H9 (cell line): ENCODE measurements at regions not wholly inside any gene's neighbourhood (a gene's known extent, or its start where the extent isn't known, plus 50 kb on each side); places are given as distances from the start of the nearest gene placed in this dataset.

Experiments
- DNase-seq: peaks from one replicate; pipeline ENCODE4 v3.0.0-alpha.2; 2017
- H2AFZ ChIP-seq: one replicate; pipeline ENCODE4 v1.6.1; 2013; ENCODE audit warnings: mild to moderate bottlenecking, low read length, control low read depth, moderate library complexity
- H2AK5ac ChIP-seq: 2 replicates; pipeline ENCODE4 v1.6.1; 2013; ENCODE audit warnings: low read length, control low read depth, mixed read lengths; ENCODE audit not compliant: insufficient read length
- H2BK120ac ChIP-seq: one replicate; pipeline ENCODE4 v1.6.1; 2013; ENCODE audit warnings: low read depth, mild to moderate bottlenecking, low read length, control low read depth, inconsistent platforms; ENCODE audit not compliant: poor library complexity, severe bottlenecking
- H2BK12ac ChIP-seq: 2 replicates; pipeline ENCODE4 v1.6.1; 2013; ENCODE audit warnings: low read length, control low read depth, mixed read lengths, low read depth; ENCODE audit not compliant: insufficient read length
- H2BK15ac ChIP-seq: 2 replicates; pipeline ENCODE4 v1.6.1; 2013; ENCODE audit warnings: low read depth, low read length, control low read depth
- H2BK20ac ChIP-seq: one replicate; pipeline ENCODE4 v1.6.1; 2013; ENCODE audit warnings: low read depth, mild to moderate bottlenecking, low read length, control low read depth, inconsistent platforms; ENCODE audit not compliant: poor library complexity, severe bottlenecking
- H2BK5ac ChIP-seq: 2 replicates; pipeline ENCODE4 v1.6.1; 2013; ENCODE audit warnings: low read length, control low read depth, mixed read lengths; ENCODE audit not compliant: insufficient read length
- H3K14ac ChIP-seq: 2 replicates; pipeline ENCODE4 v1.6.1; 2013; ENCODE audit warnings: low read length, control low read depth; ENCODE audit not compliant: insufficient read depth
- H3K18ac ChIP-seq: 2 replicates; pipeline ENCODE4 v1.6.1; 2013; ENCODE audit warnings: low read depth, mild to moderate bottlenecking, mixed read lengths, low read length, control low read depth; ENCODE audit not compliant: insufficient read length
- H3K23ac ChIP-seq: 2 replicates; pipeline ENCODE4 v1.6.1; 2013; ENCODE audit warnings: low read length, control low read depth, mixed read lengths, low read depth; ENCODE audit not compliant: insufficient read length
- H3K23me2 ChIP-seq: 2 replicates; pipeline ENCODE4 v1.6.1; 2013; ENCODE audit warnings: low read depth, mild to moderate bottlenecking, mixed read lengths, low read length, control low read depth; ENCODE audit not compliant: insufficient read length, poor library complexity, severe bottlenecking
- H3K27ac ChIP-seq: 2 replicates; pipeline ENCODE4 v1.5.1; 2013; ENCODE audit warnings: low read length, control low read depth, mixed read lengths, low read depth; ENCODE audit not compliant: insufficient read length
- H3K27me3 ChIP-seq: 2 replicates; pipeline ENCODE4 v1.6.1; 2013; ENCODE audit warnings: low read length, control low read depth, inconsistent platforms; ENCODE audit not compliant: insufficient read depth
- H3K4ac ChIP-seq: 2 replicates; pipeline ENCODE4 v1.6.1; 2013; ENCODE audit warnings: low read depth, mild to moderate bottlenecking, control low read depth, inconsistent platforms, low read length, moderate library complexity
- H3K4me1 ChIP-seq: 2 replicates; pipeline ENCODE4 v1.6.1; 2013; ENCODE audit warnings: low read length, control low read depth, inconsistent platforms; ENCODE audit not compliant: insufficient read depth
- H3K4me2 ChIP-seq: 2 replicates; pipeline ENCODE4 v1.6.1; 2013; ENCODE audit warnings: low read length, control low read depth, mixed read lengths; ENCODE audit not compliant: insufficient read length, insufficient read depth
- H3K56ac ChIP-seq: 2 replicates; pipeline ENCODE4 v1.6.1; 2013; ENCODE audit warnings: low read depth, mild to moderate bottlenecking, mixed read lengths, low read length, control low read depth; ENCODE audit not compliant: insufficient read length
- H3K79me1 ChIP-seq: 2 replicates; pipeline ENCODE4 v1.6.1; 2013; ENCODE audit warnings: low read depth, mild to moderate bottlenecking, moderate library complexity, low read length, control low read depth, inconsistent platforms; ENCODE audit not compliant: insufficient read depth, poor library complexity, severe bottlenecking
- H3K79me2 ChIP-seq: 2 replicates; pipeline ENCODE4 v1.6.1; 2013; ENCODE audit warnings: low read length, control low read depth, inconsistent platforms; ENCODE audit not compliant: insufficient read depth
- H3K9ac ChIP-seq: 2 replicates; pipeline ENCODE4 v1.6.1; 2013; ENCODE audit warnings: low read length, control low read depth, mixed read lengths; ENCODE audit not compliant: insufficient read length; ENCODE audit errors: extremely low read depth
- H3K9me3 ChIP-seq: one replicate; pipeline ENCODE4 v1.6.1; 2013; ENCODE audit warnings: low read depth, low read length, inconsistent platforms; ENCODE audit not compliant: control insufficient read depth
- H3T11ph ChIP-seq: one replicate; pipeline ENCODE4 v1.6.1; 2013; ENCODE audit warnings: mild to moderate bottlenecking, low read length, control low read depth, inconsistent platforms
- H4K20me1 ChIP-seq: one replicate; pipeline ENCODE4 v1.6.1; 2013; ENCODE audit not compliant: control insufficient read depth, insufficient read length, insufficient read depth
- H4K5ac ChIP-seq: 2 replicates; pipeline ENCODE4 v1.6.1; 2013; ENCODE audit warnings: low read depth, mild to moderate bottlenecking, mixed read lengths, low read length, control low read depth; ENCODE audit not compliant: insufficient read length
- H4K8ac ChIP-seq: replicated peaks from 2 replicates; pipeline ENCODE4 v1.6.1; 2013; ENCODE audit warnings: low read length, control low read depth, mixed read lengths, low read depth; ENCODE audit not compliant: insufficient read length
- H4K91ac ChIP-seq: 2 replicates; pipeline ENCODE4 v1.6.1; 2013; ENCODE audit warnings: low read depth, mild to moderate bottlenecking, moderate library complexity, mixed read lengths, low read length, control low read depth; ENCODE audit not compliant: insufficient read length
- H3K27ac Mint-ChIP-seq, 3 experiments: 2 replicates in 2 of 3; 3 replicates in 1 of 3; pipeline ENCODE4 v1.8.0; 2020 to 2021; ENCODE audit warnings: mixed read lengths in 3 of 3, mild to moderate bottlenecking in 1 of 3, moderate library complexity in 1 of 3
- H3K27me3 Mint-ChIP-seq: 2 replicates; pipeline ENCODE4 v1.8.0; 2021; ENCODE audit warnings: low read depth, mild to moderate bottlenecking, moderate library complexity, mixed read lengths
- H3K36me3 Mint-ChIP-seq, 3 experiments: 2 replicates in 2 of 3; 3 replicates in 1 of 3; pipeline ENCODE4 v1.8.0; 2020 to 2021; ENCODE audit warnings: low read depth in 3 of 3, mixed read lengths in 3 of 3; ENCODE audit not compliant: insufficient read depth in 1 of 3
- H3K4me1 Mint-ChIP-seq, 2 experiments: 2 replicates each; pipeline ENCODE4 v1.8.0; 2020; ENCODE audit warnings: mixed read lengths in 2 of 2
- H3K4me3 Mint-ChIP-seq, 2 experiments: 2 replicates in 1 of 2; 3 replicates in 1 of 2; pipeline ENCODE4 v1.8.0; 2020 to 2021; ENCODE audit warnings: mild to moderate bottlenecking in 2 of 2, mixed read lengths in 2 of 2, moderate library complexity in 1 of 2
- H3K9me3 Mint-ChIP-seq, 2 experiments: 2 replicates in 1 of 2; 3 replicates in 1 of 2; pipeline ENCODE4 v1.8.0; 2020; ENCODE audit warnings: mild to moderate bottlenecking in 2 of 2, mixed read lengths in 2 of 2, moderate library complexity in 1 of 2
- WGBS: extraction: QIAGEN DNeasy Blood & Tissue Kit; methylation state at CpG from one replicate; pipeline ENCODE4 v1.1.7; 2013; ENCODE audit warnings: missing lambda C conversion rate, low lambda C conversion rate, mixed read lengths; ENCODE audit not compliant: insufficient read length; ENCODE audit errors: extremely low coverage; 5-methylcytosine and 5-hydroxymethylcytosine counted together
- TF ChIP-seq, protein P1 (sequence below): fragments of 200-600 bp; sonication (generic); conservative IDR thresholded peaks from 3 replicates; pipeline ENCODE4 v1.8.0; 2021; ENCODE audit warnings: antibody characterized with exemption, mild to moderate bottlenecking

DNA sequence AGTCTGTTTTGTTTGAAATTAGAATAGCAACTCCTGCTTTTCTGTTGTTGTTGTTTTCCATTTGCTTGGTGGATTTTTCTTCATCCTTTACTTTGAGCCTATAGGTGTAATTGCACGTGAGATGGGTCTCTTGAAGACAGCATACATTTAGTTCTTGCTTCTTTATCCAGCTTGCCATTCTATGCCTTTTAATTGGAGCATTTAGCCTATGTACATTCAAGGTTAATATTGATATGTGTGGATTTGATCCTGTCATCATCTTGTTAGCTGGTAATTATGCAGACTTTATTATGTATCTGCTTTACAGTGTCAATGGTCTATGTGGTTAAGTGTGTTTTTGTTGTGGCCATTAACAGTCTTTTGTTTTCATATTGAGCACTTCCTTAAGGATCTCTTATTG lies 708.9 kb upstream of the ANKRD30A start:
- Mint-ChIP-seq H3K27me3 (no peaks in the 10 kb centered on the region), H3K9me3 (peaks cover 4 to 9% of the 10 kb centered on the region in 2 experiments; a peak in 4 of 5 replicates), H3K27ac (no peak overlapping the region), H3K4me1 (peaks cover 0 to 4% of the 10 kb centered on the region in 2 experiments; a peak in 3 of 4 replicates), H3K36me3 (peaks cover 0 to 10% (median 0%) of the 10 kb centered on the region in 3 experiments; a peak in 3 of 7 replicates), H3K4me3 (no peak overlapping the region)
- no peak overlapping the region for H4K8ac ChIP-seq
- H3K4me1 ChIP-seq: no peaks in the 10 kb centered on the region
- no peak overlapping the region for H2BK12ac ChIP-seq
- H3K4ac ChIP-seq: no peak overlapping the region
- TF ChIP-seq, protein P1, sequence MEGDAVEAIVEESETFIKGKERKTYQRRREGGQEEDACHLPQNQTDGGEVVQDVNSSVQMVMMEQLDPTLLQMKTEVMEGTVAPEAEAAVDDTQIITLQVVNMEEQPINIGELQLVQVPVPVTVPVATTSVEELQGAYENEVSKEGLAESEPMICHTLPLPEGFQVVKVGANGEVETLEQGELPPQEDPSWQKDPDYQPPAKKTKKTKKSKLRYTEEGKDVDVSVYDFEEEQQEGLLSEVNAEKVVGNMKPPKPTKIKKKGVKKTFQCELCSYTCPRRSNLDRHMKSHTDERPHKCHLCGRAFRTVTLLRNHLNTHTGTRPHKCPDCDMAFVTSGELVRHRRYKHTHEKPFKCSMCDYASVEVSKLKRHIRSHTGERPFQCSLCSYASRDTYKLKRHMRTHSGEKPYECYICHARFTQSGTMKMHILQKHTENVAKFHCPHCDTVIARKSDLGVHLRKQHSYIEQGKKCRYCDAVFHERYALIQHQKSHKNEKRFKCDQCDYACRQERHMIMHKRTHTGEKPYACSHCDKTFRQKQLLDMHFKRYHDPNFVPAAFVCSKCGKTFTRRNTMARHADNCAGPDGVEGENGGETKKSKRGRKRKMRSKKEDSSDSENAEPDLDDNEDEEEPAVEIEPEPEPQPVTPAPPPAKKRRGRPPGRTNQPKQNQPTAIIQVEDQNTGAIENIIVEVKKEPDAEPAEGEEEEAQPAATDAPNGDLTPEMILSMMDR: no peak
- no peak overlapping the region for H3K9ac ChIP-seq
- H3K9me3 ChIP-seq: peaks cover 4% of the 10 kb centered on the region
- no peaks in the 10 kb centered on the region for H3K27me3 ChIP-seq
- no peak overlapping the region for H3K18ac ChIP-seq
- no peak overlapping the region for H3K56ac ChIP-seq
- no peaks in the 10 kb centered on the region for H4K20me1 ChIP-seq
- H2AK5ac ChIP-seq: no peak overlapping the region
- WGBS: no CpG with 5 or more reads among the region's 1 CpG
- H2BK120ac ChIP-seq: no peak overlapping the region
- no peak overlapping the region for H3K23ac ChIP-seq
- DNase-seq: no peak
- H2BK15ac ChIP-seq: no peak overlapping the region
- no peak overlapping the region for H3T11ph ChIP-seq
- no peak overlapping the region for H2BK5ac ChIP-seq
- H3K23me2 ChIP-seq: no peaks in the 10 kb centered on the region
- no peak overlapping the region for H3K27ac ChIP-seq
- no peak overlapping the region for H2AFZ ChIP-seq
- no peaks in the 10 kb centered on the region for H3K79me2 ChIP-seq
- H4K91ac ChIP-seq: no peak overlapping the region
- no peak overlapping the region for H4K5ac ChIP-seq
- no peak overlapping the region for H3K4me2 ChIP-seq
- H3K14ac ChIP-seq: no peak overlapping the region
- H3K79me1 ChIP-seq: no peaks in the 10 kb centered on the region
- H2BK20ac ChIP-seq: no peak overlapping the region
